ENCODE measurements at regions not wholly inside any gene's neighbourhood (a gene's known extent, or its start where the extent isn't known, plus 50 kb on each side); places are given as distances from the start of the nearest gene placed in this dataset.
"Not testable (repeated sequence)": the region's sequence is repeated elsewhere in the genome, so short reads cannot be mapped to it uniquely, and the experiment has no call there.

DNA sequence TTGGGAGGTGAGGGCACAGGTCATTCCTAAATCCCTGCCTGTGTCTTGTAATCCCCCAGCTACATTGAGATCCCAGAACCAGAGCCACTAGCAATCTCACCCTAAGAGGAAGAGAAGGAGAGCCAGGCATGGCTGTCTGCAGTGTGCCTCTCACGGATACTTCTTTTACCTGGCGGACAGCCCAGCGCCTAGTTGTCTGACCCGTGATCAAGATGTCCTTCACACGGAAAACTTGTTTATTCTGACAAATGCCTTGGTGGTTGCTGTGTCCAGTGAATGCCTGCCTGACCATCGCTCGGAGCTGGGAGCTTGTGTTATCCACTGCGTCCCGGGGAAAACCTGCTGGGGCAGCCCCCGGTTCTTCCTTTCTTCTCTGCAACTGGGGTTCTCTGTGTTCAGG is 140.5 kb upstream of the WSCD1 start:
- CTCF ChIA-PET = no interaction called here

DNA sequence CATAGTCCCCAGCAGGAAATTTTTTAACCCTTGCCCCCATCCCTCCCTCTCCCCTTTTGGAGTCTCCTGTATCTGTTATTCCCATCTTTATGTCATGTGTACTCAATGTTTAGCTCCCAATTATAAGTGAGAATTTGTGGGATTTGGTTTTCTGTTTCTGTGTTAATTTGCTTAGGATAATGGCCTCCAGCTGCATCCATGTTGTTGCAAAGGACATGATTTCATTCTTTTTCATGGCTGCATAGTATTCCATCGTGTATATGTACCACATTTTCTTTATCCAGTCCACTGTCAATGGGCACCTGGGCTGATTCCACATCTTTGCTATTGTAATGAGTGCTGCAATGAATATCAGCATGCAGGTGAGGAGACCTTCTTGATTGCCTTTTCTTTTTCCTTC is 139.6 kb upstream of the WSCD1 start:
- H3K4me1 Mint-ChIP-seq; H3K27me3 Mint-ChIP-seq; POLR2A ChIA-PET; CTCF ChIA-PET; H3K27ac Mint-ChIP-seq; DNase-seq; ATAC-seq (ENCODE audit: low read depth); H3K9me3 Mint-ChIP-seq; H3K36me3 Mint-ChIP-seq (ENCODE audit: low read depth); intact Hi-C loops (cut with micrococcal nuclease); H3K4me3 Mint-ChIP-seq: not testable (repeated sequence)

More for the DNA sequence above, 140.5 kb upstream of the WSCD1 start:
- Mint-ChIP-seq H3K9me3 (no peaks in the 10 kb centered on the region), H3K36me3 (ENCODE audit: low read depth) (no peaks in the 10 kb centered on the region), H3K27me3 (peaks cover 1% of the 10 kb centered on the region), H3K27ac (no peak overlapping the region), H3K4me1 (no peaks in the 10 kb centered on the region), H3K4me3 (no peak overlapping the region)
- ATAC-seq (ENCODE audit: low read depth) (no peak), DNase-seq (no peak)
- intact Hi-C loops (cut with micrococcal nuclease) = no loop called here
- TF ChIP-seq, protein P1, sequence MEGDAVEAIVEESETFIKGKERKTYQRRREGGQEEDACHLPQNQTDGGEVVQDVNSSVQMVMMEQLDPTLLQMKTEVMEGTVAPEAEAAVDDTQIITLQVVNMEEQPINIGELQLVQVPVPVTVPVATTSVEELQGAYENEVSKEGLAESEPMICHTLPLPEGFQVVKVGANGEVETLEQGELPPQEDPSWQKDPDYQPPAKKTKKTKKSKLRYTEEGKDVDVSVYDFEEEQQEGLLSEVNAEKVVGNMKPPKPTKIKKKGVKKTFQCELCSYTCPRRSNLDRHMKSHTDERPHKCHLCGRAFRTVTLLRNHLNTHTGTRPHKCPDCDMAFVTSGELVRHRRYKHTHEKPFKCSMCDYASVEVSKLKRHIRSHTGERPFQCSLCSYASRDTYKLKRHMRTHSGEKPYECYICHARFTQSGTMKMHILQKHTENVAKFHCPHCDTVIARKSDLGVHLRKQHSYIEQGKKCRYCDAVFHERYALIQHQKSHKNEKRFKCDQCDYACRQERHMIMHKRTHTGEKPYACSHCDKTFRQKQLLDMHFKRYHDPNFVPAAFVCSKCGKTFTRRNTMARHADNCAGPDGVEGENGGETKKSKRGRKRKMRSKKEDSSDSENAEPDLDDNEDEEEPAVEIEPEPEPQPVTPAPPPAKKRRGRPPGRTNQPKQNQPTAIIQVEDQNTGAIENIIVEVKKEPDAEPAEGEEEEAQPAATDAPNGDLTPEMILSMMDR (IDR thresholded peaks at IDR 0.05) = no peak
- POLR2A ChIA-PET = no interaction called here

DNA sequence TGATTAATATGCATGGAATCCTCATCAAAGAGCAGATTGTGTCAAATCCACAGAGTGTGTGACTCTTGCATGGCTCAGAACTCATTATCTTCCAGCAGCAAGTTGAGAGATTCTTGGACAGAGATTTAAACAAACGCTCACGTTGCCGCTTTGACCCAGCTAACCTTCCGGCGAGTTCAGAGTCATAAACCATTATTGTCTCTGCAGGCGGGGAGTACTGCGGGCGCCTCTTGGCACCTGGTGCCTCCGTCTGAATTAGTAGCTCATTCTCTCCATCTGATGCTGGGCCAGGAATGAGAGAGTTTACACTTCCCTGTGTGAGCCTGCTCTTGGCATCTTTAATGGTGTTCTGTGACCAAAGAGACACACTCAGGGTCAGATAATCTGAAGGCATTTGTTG is 138.6 kb upstream of the WSCD1 start:
- H3K9me3 Mint-ChIP-seq = no peaks in the 10 kb centered on the region
- no peaks in the 10 kb centered on the region for H3K4me1 Mint-ChIP-seq
- intact Hi-C loops (cut with micrococcal nuclease) = no loop called here
- ATAC-seq (ENCODE audit: low read depth) = no peak
- ChIA-PET CTCF (no interaction called here), POLR2A (no interaction called here)
- H3K4me3 Mint-ChIP-seq = no peak overlapping the region
- TF ChIP-seq, protein P1 (IDR thresholded peaks at IDR 0.05) = no peak
- no peaks in the 10 kb centered on the region for H3K36me3 Mint-ChIP-seq (ENCODE audit: low read depth)
- H3K27me3 Mint-ChIP-seq = peaks cover 1% of the 10 kb centered on the region
- no peak overlapping the region for H3K27ac Mint-ChIP-seq
- DNase-seq = no peak

DNA sequence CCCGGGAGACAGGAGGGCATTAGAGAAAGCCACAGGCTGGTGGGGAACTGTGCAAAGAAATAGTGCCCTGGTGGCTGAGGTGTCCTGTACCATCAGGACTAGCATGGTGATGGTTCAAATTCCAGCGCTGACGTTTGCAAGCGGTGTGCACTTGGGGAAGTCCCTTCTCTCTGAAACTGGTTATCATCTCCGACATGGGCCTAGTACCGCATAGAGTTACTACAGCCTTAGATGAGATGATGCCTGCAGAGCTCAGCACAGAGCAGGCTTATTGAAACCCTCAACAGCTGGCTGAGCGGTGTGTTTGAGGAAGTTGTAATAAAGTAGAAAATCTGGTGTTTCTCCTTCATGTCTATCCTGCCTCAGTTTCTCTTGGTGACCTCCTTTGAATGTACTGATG is 136.7 kb upstream of the WSCD1 start:
- Mint-ChIP-seq H3K27ac (no peak overlapping the region), H3K27me3 (peaks cover 4% of the 10 kb centered on the region), H3K36me3 (ENCODE audit: low read depth) (no peaks in the 10 kb centered on the region), H3K4me1 (no peaks in the 10 kb centered on the region), H3K9me3 (no peaks in the 10 kb centered on the region), H3K4me3 (no peak overlapping the region)
- no peak for ATAC-seq (ENCODE audit: low read depth)
- POLR2A ChIA-PET = no interaction called here
- no peak for DNase-seq
- CTCF ChIA-PET = no interaction called here
- intact Hi-C loops (cut with micrococcal nuclease) = no loop called here
- TF ChIP-seq, protein P1 (IDR thresholded peaks at IDR 0.05) = no peak

DNA sequence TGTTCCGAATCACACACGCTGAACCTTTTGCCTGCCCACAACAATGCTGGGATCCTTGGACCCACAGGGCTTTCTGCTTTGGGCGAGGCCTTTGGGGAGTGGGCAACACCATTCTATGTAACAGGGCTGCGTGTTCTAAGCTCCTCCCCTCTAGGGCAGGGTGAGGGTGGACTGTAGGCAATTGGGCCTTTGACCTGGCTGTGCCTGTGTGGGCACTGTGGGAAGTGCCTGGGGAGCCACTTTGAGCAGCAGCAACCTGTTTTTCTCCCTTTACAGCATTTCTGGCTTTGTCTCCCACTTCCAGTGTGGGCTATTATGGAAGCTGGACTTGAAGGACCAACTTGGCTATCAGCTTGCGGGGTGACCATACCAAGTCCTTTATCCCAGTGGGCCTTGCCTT is 128.9 kb upstream of the WSCD1 start:
- H3K4me1 Mint-ChIP-seq = no peaks in the 10 kb centered on the region
- DNase-seq = no peak
- intact Hi-C loops (cut with micrococcal nuclease) = no loop called here
- no peaks in the 10 kb centered on the region for H3K36me3 Mint-ChIP-seq (ENCODE audit: low read depth)
- TF ChIP-seq, protein P1 (IDR thresholded peaks at IDR 0.05) = no peak
- no peak for ATAC-seq (ENCODE audit: low read depth)
- POLR2A ChIA-PET = no interaction called here
- no peak overlapping the region for H3K4me3 Mint-ChIP-seq
- H3K27me3 Mint-ChIP-seq = peaks cover 9% of the 10 kb centered on the region
- peaks cover under 1% of the 10 kb centered on the region for H3K9me3 Mint-ChIP-seq
- no peak overlapping the region for H3K27ac Mint-ChIP-seq
- CTCF ChIA-PET = no interaction called here

DNA sequence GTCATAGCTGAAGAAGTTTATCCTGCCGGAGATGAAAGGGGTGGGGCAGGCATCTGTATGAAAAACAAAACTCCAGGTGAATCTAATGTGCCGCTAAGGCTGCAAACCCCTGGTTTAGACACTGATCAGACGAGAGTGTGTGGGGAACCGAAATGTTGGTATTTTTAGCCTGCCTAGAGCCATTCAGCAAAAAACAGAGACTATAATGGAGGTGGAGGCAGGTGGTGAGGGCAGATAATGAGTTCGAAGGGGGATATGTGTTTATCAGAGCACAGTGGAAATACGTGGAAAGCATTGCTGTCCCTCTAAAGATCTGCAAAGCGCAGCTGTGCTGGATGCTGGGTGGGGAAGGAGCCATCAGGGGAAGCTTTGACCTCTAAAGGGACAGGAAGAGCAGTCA is 127.5 kb upstream of the WSCD1 start:
- intact Hi-C loops (cut with micrococcal nuclease) = no loop called here
- peaks cover 9% of the 10 kb centered on the region for H3K27me3 Mint-ChIP-seq
- TF ChIP-seq, protein P1 (IDR thresholded peaks at IDR 0.05) = no peak
- CTCF ChIA-PET = no interaction called here
- POLR2A ChIA-PET = no interaction called here
- no peak overlapping the region for H3K4me3 Mint-ChIP-seq
- H3K36me3 Mint-ChIP-seq (ENCODE audit: low read depth) = no peaks in the 10 kb centered on the region
- no peak for ATAC-seq (ENCODE audit: low read depth)
- H3K27ac Mint-ChIP-seq = no peak overlapping the region
- DNase-seq = no peak
- no peaks in the 10 kb centered on the region for H3K4me1 Mint-ChIP-seq
- peaks cover 5% of the 10 kb centered on the region for H3K9me3 Mint-ChIP-seq
